ENCODE measurements at regions not wholly inside any gene's neighbourhood (a gene's known extent, or its start where the extent isn't known, plus 50 kb on each side); places are given as distances from the start of the nearest gene placed in this dataset.

DNA sequence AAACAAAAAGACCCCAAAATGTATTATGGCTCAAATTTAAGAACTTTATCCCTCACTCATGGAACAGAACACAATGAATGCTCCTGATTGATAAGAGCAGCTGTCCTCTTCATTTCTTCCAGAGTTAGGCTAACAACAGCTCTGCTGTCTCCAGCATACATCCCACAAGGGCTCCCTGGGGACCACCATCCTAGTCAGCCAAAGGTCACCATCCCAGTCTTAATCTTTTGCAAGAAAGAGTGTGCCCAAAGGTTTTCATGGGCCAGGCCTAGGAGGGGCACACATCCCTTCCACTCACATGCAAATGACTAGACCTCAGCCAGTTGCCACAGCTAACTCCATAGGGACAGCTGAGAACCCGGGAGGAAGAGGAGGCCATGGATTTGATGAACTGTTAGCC is 555.3 kb downstream of the BUD13 start:
- no peak for DNase-seq (ENCODE audit: low spot score)

DNA sequence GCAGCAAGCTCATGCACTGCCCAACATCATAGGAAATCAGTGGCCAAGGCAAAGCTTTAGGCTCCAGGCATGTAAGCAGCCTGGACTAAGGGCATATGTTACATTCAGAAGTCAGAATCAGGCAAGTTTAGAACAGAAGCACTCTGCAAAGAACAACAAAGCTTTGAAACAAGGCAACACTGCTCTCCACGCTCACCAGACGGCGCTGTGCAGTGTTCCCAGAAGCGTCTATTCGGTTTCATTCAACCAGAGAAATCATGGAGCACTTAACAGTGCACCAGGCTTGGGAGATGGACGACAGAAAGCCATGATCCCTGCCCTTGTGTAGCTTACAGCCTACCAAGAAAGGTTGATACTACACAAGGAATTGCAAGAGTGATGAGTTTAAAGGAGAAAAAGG is 555.8 kb downstream of the BUD13 start:
- peak; percentile 66 for DNase-seq (ENCODE audit: low spot score)

DNA sequence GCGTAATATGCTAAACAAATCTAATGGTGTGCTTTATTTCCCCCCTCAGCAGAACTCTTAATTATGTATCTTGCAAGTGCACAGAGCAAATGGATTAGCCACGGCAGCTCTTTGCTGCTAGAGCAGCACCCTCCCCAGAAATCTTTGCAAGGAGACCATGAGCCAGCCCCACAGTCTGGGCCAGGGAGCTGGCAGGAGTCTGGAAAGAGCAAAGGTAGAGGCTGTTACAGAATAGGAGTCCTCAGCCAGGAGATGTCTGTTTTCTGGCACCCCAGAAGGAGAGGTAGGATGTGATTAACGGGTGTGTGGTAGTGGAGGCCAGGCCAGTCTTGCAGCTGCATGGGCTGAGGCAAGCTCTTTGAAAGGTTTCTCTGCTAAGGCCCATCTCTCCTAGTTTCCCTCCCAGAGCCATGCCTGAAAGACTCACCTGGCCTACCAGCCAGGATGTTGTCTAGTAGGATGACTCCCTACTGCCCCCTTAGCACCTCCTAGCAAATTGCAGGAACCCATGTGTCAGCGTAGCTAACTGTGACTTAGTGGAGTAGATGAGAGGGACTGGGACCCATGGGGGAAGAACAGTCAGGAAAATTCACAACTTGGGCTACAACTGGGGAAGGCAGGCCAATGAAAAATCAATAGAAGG is 557.2 kb downstream of the BUD13 start:
- no peak for DNase-seq (ENCODE audit: low spot score)

GRCh38 chr11:116211147-116211546 is 561.6 kb downstream of the BUD13 start:
- no peak for DNase-seq (ENCODE audit: low spot score)

GRCh38 chr11:116210663-116211062 is 562.1 kb downstream of the BUD13 start:
- DNase-seq (ENCODE audit: low spot score) = no peak

DNA sequence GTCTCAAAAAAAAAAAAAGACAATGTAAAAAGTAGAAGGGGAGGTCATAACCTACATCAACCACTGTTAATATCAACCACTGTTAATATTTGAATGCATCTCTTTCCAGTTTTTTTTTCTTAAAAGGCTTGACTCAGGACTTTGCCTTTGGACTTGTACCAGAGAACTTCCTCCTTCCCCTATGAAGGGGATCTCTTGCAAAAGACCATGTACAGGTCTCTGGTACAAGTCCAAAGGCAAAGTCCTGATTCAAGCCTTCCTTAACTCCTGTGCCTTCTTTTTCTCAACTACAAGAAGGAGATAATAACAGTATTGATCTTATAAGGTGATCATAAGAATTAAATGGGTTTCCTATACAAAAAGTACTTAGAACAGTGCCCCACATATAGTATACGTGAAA is 563.5 kb downstream of the BUD13 start:
- no peak for DNase-seq (ENCODE audit: low spot score)

- no peak for DNase-seq (ENCODE audit: low spot score)
These were observed 565.2 kb downstream of the BUD13 start for GRCh38 chr11:116207421-116208141.

- DNase-seq (ENCODE audit: low spot score) = no peak
These were observed 565.8 kb downstream of the BUD13 start for GRCh38 chr11:116207019-116207418.

- DNase-seq (ENCODE audit: low spot score) = no peak
These were observed 569.9 kb downstream of the BUD13 start for GRCh38 chr11:116202922-116203321.

DNA sequence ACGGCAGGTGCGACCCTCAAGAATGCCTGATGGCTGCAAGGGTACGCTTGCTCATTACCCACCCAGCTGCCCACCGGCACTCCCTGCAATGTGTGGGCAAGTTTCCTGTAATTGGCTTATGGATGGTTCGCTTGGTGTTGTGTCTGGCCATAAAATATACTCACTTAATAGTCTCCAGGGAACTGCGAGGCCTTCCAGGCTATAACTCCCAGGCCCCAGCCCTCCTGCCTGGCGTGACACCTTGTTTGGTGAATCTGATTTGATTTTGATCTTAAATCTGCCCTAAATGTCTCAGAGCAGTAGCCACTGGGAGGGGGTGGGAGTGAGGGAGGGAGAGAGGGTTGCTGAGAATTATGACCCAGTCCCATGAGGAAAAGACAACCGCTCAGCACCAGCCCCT is 572.2 kb downstream of the BUD13 start:
- DNase-seq (ENCODE audit: low spot score) = no peak

DNA sequence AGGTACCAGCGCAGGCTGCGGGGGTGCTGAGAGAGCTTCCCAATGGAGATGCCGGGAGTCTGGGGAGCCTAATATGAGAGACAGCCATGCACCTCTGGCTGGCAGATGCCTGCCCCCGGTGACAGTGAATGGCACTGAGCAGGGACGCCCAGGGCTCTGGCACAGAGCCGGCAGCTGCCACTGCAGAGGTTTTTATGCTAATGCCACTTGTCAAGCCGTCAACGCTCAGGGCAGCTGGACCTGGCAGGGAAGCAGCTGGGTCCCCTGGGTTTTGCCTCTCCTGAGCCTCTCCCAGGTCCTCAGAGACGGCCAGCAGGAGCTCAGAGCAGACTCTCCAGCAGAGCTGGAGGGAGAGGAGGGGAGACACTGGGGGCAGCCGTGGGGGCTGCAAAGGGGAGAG is 573.6 kb downstream of the BUD13 start:
- DNase-seq (ENCODE audit: low spot score) = no peak

- DNase-seq (ENCODE audit: low spot score) = no peak
These were observed 578.5 kb downstream of the BUD13 start for GRCh38 chr11:116194156-116194904.

GRCh38 chr11:116193321-116194131 is 579.3 kb downstream of the BUD13 start:
- DNase-seq (ENCODE audit: low spot score) = no peak

DNA sequence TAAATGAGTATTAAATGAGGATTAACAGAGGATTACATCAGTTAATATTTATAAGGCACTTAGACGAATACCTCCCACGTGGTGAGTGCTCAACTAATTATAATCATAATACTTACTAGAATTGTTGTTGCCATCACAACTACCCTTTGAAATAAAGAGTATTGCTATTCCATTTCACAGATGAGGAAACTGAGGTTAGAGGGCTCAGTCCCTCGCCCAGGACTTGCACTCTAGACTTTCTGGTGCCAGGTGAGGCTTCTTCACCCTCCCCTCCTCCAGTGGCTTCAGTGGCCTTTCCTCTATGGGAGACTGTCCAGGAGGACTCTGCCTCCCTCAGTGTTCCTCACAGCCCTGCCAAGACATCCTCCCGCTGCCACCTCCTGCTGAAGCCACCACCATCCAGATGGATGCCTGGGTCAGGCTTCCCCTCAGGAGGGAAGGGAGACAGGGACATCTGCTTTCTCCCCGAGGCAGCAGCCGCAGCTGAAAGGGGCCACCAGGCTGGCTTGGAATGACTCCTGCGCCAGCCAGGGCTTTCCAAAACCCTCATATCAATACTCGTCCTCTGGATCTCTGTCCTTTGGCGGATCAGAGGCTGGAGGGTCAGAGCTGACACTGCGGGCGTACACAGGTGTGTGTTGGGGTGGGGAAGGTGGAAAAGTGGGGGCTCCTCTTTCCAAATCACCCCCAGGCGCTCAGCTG is 580.1 kb downstream of the BUD13 start:
- DNase-seq (ENCODE audit: low spot score) = no peak

DNA sequence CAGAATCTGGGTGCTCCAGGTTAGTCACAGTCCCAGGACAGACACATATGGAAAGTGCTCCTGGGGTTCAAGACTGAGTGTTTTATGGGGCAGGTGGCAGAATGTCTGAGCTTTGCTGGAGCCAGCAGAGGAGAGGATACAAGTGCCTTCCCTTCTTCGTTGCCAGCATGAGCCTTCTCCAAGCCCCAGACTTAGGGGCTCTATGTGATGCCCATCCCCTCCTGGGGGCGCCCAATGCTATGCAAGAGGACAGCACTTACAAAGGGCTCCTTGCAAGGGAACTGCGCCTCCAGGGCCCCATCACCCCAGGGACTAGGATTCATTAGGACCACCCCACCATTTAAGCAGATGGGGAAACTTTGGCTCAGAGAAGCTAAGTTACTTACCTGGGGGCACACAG is 581.9 kb downstream of the BUD13 start:
- no peak for DNase-seq (ENCODE audit: low spot score)

DNA sequence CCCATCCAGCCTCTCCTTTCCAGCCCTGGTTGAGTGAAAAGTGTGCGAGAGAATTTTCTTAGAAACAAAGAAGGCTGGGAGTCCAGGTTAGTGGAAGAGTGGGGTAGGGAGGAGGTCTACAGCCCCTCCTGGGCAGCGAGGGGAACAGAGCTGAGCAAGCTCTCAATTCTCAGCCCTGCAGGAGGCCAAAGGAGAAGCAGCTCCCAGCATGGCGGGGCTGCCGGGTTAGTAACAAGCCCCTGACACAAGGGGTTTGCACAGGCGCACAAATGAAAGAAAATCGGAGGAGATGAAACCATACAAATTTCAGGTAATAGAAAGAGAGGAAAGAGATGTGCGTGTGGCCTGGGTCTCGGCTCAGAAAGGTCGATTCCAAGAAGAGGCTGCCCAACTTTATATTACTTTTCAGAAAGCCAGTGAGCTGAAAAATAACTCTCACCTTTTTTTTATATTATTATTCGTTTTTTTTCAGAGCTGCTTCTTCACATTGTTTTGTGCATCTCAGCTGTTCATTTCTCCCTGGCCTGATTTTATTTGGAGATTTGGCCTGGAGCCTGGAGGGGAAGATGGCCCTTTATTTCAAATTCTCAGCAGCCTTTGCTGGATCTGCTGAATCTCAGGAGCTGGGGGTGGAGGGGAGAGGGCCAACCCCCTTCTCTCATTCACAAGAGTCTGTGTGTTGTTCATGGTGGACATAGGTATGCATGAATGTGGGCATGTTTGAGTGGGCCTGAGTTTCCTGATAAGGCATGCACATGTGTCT is 583.2 kb downstream of the BUD13 start:
- no peak for DNase-seq (ENCODE audit: low spot score)

DNA sequence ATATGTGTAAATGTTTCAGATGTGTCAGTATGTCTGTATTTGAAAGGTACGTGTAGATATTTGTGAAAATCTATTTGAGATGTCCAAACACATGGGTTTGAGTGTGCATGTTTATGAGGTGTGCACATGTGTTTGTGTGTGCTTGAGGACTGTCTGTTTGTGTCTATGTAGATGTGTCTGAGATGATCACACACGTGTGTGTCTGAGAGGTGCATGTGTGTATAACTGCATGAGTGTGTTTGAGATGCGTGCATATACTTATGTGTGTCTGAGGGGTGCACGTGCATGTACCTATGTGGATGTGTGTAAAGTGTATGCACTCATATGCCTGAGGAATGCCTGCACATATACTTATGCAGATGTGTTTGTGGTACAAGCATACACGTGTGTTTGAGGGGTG is 584.4 kb downstream of the BUD13 start:
- no peak for DNase-seq (ENCODE audit: low spot score)

GRCh38 chr11:116187026-116187425 is 585.8 kb downstream of the BUD13 start:
- no peak for DNase-seq (ENCODE audit: low spot score)

DNA sequence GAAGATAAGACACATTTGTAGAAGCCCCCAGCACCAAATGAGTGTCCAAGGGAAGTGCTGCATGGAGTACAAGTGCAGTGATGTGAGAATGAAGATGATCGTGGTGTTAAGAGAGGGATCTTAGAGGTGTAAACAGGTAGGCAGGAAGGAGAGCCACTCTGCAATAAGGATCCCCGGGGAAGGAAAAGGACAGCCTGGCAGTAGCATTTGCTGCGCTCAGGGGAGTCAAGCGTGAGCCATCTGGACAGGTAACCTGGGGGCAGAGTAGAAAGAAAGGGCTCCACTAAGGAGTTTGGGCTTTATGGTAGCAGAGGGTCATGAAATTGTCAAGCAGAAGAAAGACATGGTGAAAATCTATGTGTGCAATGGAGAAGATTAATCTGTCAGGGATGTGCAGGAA is 587.2 kb downstream of the BUD13 start:
- no peak for DNase-seq (ENCODE audit: low spot score)

DNA sequence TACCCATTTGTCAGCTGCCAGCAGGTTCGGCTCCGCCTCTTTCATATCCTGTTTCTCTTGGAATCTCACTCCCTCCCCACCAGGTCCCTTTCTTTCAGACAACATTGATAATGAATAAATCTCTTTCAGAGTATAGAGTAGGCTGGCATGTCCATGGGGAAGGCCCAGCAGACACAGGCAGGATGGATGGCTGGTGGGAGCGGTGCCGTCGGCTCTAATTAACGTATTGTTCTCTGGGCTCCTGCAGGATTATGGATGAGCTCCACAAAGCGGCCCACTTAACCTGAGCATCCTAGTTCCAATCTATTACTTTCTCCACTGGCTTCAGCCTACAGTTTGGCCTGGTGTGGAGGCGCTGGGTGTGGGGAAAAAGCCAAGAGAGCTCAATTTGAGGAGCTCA is 588.0 kb downstream of the BUD13 start:
- no peak for DNase-seq (ENCODE audit: low spot score)

DNA sequence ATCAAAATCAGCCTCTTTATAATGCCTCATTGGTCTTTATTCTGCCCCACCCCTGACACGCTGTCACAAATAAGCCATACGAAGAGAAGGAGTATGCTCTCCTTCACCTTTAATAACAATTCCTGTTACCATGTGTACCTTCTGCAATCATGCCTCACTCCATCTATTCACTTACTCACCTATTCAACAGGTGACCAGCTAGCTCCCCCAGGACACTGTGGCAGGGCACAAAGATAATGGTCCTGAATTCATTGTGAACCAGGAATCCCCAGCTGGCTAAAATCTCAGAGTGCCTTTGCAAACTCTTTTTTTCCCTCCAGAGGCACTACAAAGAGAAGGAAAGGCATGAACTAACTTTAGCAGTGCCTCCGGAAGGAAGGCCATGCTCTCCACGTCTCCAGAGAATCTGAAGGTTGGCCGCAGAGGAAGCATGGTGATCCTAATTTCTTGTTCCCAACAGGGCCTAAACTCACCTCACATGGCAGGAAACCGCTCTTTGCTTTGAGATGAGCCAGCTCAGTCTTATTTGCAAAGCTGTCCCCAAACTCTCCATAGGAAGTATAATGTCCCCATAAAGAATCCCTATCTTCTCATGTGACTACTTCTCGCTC is 590.3 kb downstream of the BUD13 start:
- no peak for DNase-seq (ENCODE audit: low spot score)
